C4-2B (cell line): ENCODE measurements at regions not wholly inside any gene's neighbourhood (a gene's known extent, or its start where the extent isn't known, plus 50 kb on each side); places are given as distances from the start of the nearest gene placed in this dataset.

Experiments
- ZFX ChIP-seq: fragments of 450-650 bp; IDR thresholded peaks from 2 replicates; pipeline ENCODE4 v1.6.1; 2017
- TF ChIP-seq, protein P1 (sequence below): fragments of 450-650 bp; conservative IDR thresholded peaks from 2 replicates; pipeline ENCODE4 v1.5.1; 2017; ENCODE audit warnings: mild to moderate bottlenecking

DNA sequence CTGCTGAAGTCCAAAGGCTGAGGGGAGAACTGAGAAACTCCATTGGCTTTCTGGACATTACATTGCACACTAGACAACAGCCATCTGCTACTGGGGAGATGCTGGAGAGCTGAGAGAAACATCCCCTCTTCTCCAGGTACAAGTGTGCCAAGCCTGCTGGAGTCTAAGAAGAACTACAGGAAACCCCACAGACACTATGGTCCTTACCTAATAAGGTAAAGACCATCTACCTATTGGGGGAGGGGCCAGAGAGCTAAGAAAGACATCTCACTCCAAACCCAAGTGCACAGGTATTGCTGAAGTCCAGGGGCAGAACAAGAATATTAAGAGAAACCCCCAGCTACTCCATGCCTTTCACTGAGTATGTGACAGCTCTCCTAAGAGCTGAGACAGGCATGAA, 338.7 kb upstream of the NCKAP5 start:
- TF ChIP-seq, protein P1, sequence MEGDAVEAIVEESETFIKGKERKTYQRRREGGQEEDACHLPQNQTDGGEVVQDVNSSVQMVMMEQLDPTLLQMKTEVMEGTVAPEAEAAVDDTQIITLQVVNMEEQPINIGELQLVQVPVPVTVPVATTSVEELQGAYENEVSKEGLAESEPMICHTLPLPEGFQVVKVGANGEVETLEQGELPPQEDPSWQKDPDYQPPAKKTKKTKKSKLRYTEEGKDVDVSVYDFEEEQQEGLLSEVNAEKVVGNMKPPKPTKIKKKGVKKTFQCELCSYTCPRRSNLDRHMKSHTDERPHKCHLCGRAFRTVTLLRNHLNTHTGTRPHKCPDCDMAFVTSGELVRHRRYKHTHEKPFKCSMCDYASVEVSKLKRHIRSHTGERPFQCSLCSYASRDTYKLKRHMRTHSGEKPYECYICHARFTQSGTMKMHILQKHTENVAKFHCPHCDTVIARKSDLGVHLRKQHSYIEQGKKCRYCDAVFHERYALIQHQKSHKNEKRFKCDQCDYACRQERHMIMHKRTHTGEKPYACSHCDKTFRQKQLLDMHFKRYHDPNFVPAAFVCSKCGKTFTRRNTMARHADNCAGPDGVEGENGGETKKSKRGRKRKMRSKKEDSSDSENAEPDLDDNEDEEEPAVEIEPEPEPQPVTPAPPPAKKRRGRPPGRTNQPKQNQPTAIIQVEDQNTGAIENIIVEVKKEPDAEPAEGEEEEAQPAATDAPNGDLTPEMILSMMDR = no peak
- no peak for TF ChIP-seq ZFX
